ENCODE measurements at regions not wholly inside any gene's neighbourhood (a gene's known extent, or its start where the extent isn't known, plus 50 kb on each side); places are given as distances from the start of the nearest gene placed in this dataset.

- Histone ChIP-seq H3K4me3 (ENCODE audit: low read depth, low read length, poor library complexity, severe bottlenecking) (no peak overlapping the region), H2AFZ (ENCODE audit: low read length) (no peak overlapping the region), H3K27ac (ENCODE audit: low read depth, low read length, poor library complexity, severe bottlenecking) (no peak overlapping the region), H3K4me1 (ENCODE audit: insufficient read depth, low read length, poor library complexity, severe bottlenecking) (no peaks in the 10 kb centered on the region), H3K9me3 (ENCODE audit: low read length) (no peaks in the 10 kb centered on the region), H3K36me3 (ENCODE audit: insufficient read depth, low read length) (no peaks in the 10 kb centered on the region), H3K79me2 (ENCODE audit: insufficient read depth, low read depth, low read length) (no peaks in the 10 kb centered on the region), H3K9me2 (ENCODE audit: insufficient read depth, low read length) (no peaks in the 10 kb centered on the region), H4K20me1 (ENCODE audit: insufficient read depth, low read length) (no peaks in the 10 kb centered on the region), H3K4me2 (ENCODE audit: low read length) (no peak overlapping the region)
- BruUV-seq (replicated peaks): no TSS peak
- ChIA-PET CTCF (ENCODE audit: unreplicated experiment) (no interaction called here), POLR2A (no interaction called here)
- intact Hi-C loops (cut with micrococcal nuclease; ENCODE audit: unreplicated experiment): no loop called here
- no peak for DNase-seq (ENCODE audit: low spot score)
- TF ChIP-seq CTCF (conservative IDR thresholded peaks at IDR 0.05; ENCODE audit: low read length) (no peak), EZH2phosphoT487 (IDR thresholded peaks at IDR 0.05; ENCODE audit: borderline replicate concordance, low read depth, low read length) (no peak)
Observed at GRCh38 chr12:71220260-71220659, 62.5 kb upstream of the TSPAN8 start.

GRCh38 chr12:71219224-71219623 is 61.4 kb upstream of the TSPAN8 start:
- H4K20me1 ChIP-seq (ENCODE audit: insufficient read depth, low read length): no peaks in the 10 kb centered on the region
- POLR2A ChIA-PET: no interaction called here
- H3K9me3 ChIP-seq (ENCODE audit: low read length): no peaks in the 10 kb centered on the region
- no TSS peak for BruUV-seq (replicated peaks)
- DNase-seq (ENCODE audit: low spot score): no peak
- H2AFZ ChIP-seq (ENCODE audit: low read length): no peak overlapping the region
- H3K79me2 ChIP-seq (ENCODE audit: insufficient read depth, low read depth, low read length): no peaks in the 10 kb centered on the region
- no peak overlapping the region for H3K4me2 ChIP-seq (ENCODE audit: low read length)
- no peak overlapping the region for H3K27ac ChIP-seq (ENCODE audit: low read depth, low read length, poor library complexity, severe bottlenecking)
- no peaks in the 10 kb centered on the region for H3K4me1 ChIP-seq (ENCODE audit: insufficient read depth, low read length, poor library complexity, severe bottlenecking)
- TF ChIP-seq CTCF (conservative IDR thresholded peaks at IDR 0.05; ENCODE audit: low read length) (no peak), EZH2phosphoT487 (IDR thresholded peaks at IDR 0.05; ENCODE audit: borderline replicate concordance, low read depth, low read length) (no peak)
- no peak overlapping the region for H3K4me3 ChIP-seq (ENCODE audit: low read depth, low read length, poor library complexity, severe bottlenecking)
- no peaks in the 10 kb centered on the region for H3K36me3 ChIP-seq (ENCODE audit: insufficient read depth, low read length)
- CTCF ChIA-PET (ENCODE audit: unreplicated experiment): no interaction called here
- intact Hi-C loops (cut with micrococcal nuclease; ENCODE audit: unreplicated experiment): no loop called here
- H3K9me2 ChIP-seq (ENCODE audit: insufficient read depth, low read length): no peaks in the 10 kb centered on the region

GRCh38 chr12:71218616-71219015 is 60.8 kb upstream of the TSPAN8 start:
- Histone ChIP-seq H3K9me2 (ENCODE audit: insufficient read depth, low read length) (no peaks in the 10 kb centered on the region), H3K27ac (ENCODE audit: low read depth, low read length, poor library complexity, severe bottlenecking) (no peak overlapping the region), H3K4me3 (ENCODE audit: low read depth, low read length, poor library complexity, severe bottlenecking) (no peak overlapping the region), H2AFZ (ENCODE audit: low read length) (no peak overlapping the region), H4K20me1 (ENCODE audit: insufficient read depth, low read length) (no peaks in the 10 kb centered on the region), H3K9me3 (ENCODE audit: low read length) (no peaks in the 10 kb centered on the region), H3K4me2 (ENCODE audit: low read length) (no peak overlapping the region), H3K36me3 (ENCODE audit: insufficient read depth, low read length) (no peaks in the 10 kb centered on the region), H3K79me2 (ENCODE audit: insufficient read depth, low read depth, low read length) (no peaks in the 10 kb centered on the region), H3K4me1 (ENCODE audit: insufficient read depth, low read length, poor library complexity, severe bottlenecking) (no peaks in the 10 kb centered on the region)
- no TSS peak for BruUV-seq (replicated peaks)
- intact Hi-C loops (cut with micrococcal nuclease; ENCODE audit: unreplicated experiment): no loop called here
- ChIA-PET CTCF (ENCODE audit: unreplicated experiment) (no interaction called here), POLR2A (interaction anchor here (0.8 kb wide), 1 partner anchor 22 kb away, joined by 3 read pairs; no protein-coding TSS in a partner anchor)
- TF ChIP-seq CTCF (conservative IDR thresholded peaks at IDR 0.05; ENCODE audit: low read length): no peak
- no peak for TF ChIP-seq EZH2phosphoT487 (IDR thresholded peaks at IDR 0.05; ENCODE audit: borderline replicate concordance, low read depth, low read length)
- DNase-seq (ENCODE audit: low spot score): no peak
